Lower leg skin (tissue), 3 donors: ENCODE measurements at regions not wholly inside any gene's neighbourhood (a gene's known extent, or its start where the extent isn't known, plus 50 kb on each side); places are given as distances from the start of the nearest gene placed in this dataset.

Experiments used
- CTCF ChIP-seq, 3 donors: fragments of 450-650 bp; IDR thresholded peaks; one replicate each; pipeline ENCODE4 v1.5.1; 2016; ENCODE audit warnings: antibody characterized with exemption in 3 of 3, mild to moderate bottlenecking in 3 of 3, moderate library complexity in 2 of 3
- POLR2A ChIP-seq, 2 donors: fragments of 450-650 bp; IDR thresholded peaks; one replicate each; pipeline ENCODE4 v1.6.1; 2016 to 2017; ENCODE audit warnings: antibody characterized with exemption in 2 of 2, mild to moderate bottlenecking in 1 of 2, moderate library complexity in 1 of 2

GRCh38 chr2:16911746-16912145 is 246.1 kb upstream of the CYRIA start:
- TF ChIP-seq CTCF (IDR thresholded peaks at IDR 0.05) (no peak), POLR2A (IDR thresholded peaks at IDR 0.05) (no peak)
